GM19438 (cell line): ENCODE measurements at regions not wholly inside any gene's neighbourhood (a gene's known extent, or its start where the extent isn't known, plus 50 kb on each side); places are given as distances from the start of the nearest gene placed in this dataset.

Experiments used
- ATAC-seq: cut with Tn5 transposase; IDR thresholded peaks from one replicate; pipeline ENCODE4 v1.9.1; 2021; ENCODE audit warnings: low read depth; ENCODE audit not compliant: unreplicated experiment

GRCh38 chr11:71334191-71334590 is 81.8 kb upstream of the SHANK2 start:
- ATAC-seq, result no peak

DNA sequence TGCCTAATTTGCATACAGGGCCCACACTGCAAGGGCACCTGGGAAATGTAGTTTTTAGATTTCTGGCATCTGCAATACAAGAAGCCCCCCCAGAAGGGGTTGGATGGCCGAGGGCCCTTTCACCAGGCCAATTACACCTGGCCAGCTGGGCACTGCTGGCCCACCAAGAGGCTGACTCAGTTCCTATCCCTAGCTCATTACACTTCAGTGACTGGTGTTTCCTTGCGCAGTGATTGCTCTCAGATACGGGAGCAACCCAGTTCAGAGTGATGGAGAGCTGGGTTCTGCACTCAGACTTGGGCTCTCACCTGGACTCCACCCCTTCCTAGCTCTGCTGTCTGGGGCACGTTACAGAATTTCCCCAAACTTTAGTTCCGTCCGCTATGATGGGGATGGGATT is 81.1 kb upstream of the SHANK2 start:
- ATAC-seq, result no peak

- no peak for ATAC-seq
These were observed 80.1 kb upstream of the SHANK2 start for GRCh38 chr11:71332447-71332846.

GRCh38 chr11:71332046-71332445 is 79.7 kb upstream of the SHANK2 start:
- no peak for ATAC-seq

- no peak for ATAC-seq
These were observed 79.3 kb upstream of the SHANK2 start for GRCh38 chr11:71331631-71332030.

DNA sequence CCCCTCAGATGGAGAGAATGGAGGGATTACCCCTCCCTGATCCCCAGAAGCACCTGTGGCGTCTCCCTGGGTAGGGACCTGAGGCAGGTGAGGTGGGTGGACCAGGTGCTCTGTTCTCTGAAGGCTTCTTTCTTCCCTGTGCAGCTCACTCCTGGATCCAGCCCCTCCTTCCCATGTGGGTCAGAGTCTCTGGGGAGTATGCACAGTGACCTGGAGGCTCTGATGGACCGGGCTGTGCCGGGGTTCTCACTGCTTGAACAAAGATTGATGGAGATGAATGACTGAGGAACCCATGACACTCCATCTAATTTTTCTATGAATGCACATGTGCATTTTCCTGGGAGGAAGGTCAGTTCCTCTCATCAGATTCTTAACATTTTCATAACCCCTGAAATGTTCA is 78.6 kb upstream of the SHANK2 start:
- no peak for ATAC-seq

GRCh38 chr11:71330349-71330748 is 78.0 kb upstream of the SHANK2 start:
- ATAC-seq, result no peak

GRCh38 chr11:71329786-71330185 is 77.4 kb upstream of the SHANK2 start:
- no peak for ATAC-seq

- ATAC-seq, result no peak
These were observed 76.8 kb upstream of the SHANK2 start for GRCh38 chr11:71329165-71329510.

- no peak for ATAC-seq
These were observed 75.0 kb upstream of the SHANK2 start for GRCh38 chr11:71327156-71328085.

- ATAC-seq, result no peak
These were observed 74.1 kb upstream of the SHANK2 start for GRCh38 chr11:71326328-71326940.

GRCh38 chr11:71325418-71326327 is 73.3 kb upstream of the SHANK2 start:
- ATAC-seq, result no peak

GRCh38 chr11:71324788-71325417 is 72.5 kb upstream of the SHANK2 start:
- ATAC-seq, result no peak

DNA sequence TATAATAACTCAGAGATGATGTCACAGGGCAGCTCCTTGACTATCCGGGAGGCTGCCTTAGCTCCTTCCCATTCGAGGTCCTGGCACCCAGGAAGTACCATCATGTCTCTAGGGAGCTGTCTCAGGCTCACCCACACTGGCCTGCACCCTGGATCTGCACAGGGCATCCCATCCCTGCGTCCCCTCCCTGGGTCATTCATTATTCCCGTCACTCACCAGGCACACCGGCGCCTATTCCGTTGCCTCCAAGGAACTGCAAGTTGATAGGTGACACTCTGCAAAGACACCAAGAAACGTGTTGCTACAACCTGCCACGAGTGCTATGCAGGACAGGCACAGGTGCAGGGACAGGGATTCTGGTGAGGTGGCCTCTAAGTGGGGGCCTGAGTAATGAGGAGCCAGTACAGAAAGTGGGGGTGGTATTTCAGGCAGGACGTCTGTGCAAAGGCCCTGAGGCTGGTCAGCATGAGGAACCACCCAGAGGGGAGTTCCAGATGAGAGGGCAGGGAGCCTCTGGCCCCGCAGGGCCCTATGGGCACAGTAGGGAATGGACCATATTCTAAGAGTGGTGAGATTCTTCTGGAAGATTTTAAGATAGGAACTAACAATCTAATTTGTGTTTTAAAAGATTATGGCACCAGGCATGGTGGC is 71.6 kb upstream of the SHANK2 start:
- ATAC-seq, result no peak

GRCh38 chr11:71322861-71323582 is 70.6 kb upstream of the SHANK2 start:
- no peak for ATAC-seq

DNA sequence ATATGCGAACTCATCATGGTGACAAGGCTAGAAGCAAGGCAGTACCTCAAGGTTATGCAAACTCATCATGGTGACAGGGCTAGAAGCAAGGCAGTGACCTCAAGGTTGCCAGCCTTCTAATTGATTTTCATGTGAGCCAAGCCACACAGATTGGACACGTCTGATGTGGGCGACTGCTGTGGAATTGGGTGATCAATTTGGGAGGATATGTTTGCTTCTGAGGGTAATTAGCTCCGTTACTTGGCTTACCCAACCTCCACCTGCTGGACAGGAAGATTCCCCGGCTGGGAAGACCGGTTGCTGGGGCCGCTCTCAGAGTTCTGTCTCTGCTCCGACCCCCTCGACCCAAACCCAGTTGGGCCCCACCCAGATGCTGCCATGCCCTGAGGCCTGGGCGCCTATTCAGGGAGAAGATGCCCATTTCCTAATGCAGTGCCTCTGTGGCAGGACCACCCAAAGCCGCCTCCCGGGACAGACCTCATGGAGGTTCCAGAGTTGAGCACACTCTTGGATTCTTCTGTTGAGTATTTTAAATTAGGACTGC is 69.9 kb upstream of the SHANK2 start:
- ATAC-seq, result no peak

DNA sequence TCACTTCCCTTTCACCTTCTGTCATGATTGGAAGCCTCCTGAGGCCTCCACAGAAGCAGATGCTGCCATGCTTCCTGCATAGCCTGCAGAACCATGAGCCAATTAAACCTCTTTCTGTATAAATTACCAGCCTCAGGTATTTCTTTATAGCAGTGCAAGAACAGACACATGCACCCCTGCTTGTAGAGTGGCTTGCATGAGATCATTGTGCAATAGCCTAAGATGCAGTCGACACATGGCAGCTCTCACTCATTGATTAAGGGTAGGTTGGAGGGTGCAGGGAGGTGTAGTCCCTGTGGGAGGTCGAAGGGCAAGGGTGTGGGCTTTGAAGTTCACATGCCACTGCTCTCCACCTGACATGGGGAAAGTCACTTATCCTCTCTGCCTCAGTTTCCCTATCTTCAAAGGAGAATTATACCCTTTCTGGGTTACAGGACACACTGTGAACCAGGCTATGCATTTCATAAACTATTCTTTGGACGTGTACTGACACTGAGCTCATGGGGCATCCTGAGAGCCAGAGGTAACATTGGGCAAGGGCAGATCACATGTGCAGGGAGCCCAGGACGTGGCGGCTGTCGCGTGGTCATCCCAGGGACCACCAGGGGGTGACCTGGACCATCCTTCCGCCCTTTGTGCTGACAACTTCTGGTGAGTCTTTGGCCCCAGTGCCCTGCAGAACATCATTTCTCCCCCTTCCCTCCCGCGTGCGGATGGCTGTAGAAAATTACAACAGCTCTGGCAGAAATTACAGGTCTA is 69.2 kb upstream of the SHANK2 start:
- ATAC-seq, result no peak

- ATAC-seq, result no peak
These were observed 64.3 kb upstream of the SHANK2 start for GRCh38 chr11:71316701-71317100.
